Pancreas (tissue), 10 donors: ENCODE measurements at regions not wholly inside any gene's neighbourhood (a gene's known extent, or its start where the extent isn't known, plus 50 kb on each side); places are given as distances from the start of the nearest gene placed in this dataset.

Source experiments
- ATAC-seq, 4 donors: fragments of 200-7000 bp; cut with Tn5 transposase; one replicate each; pipeline versions ENCODE4 v1.8.0 to v1.9.1; 2020; ENCODE audit warnings: mild to moderate bottlenecking in 4 of 4, moderate library complexity in 4 of 4
- DNase-seq, 6 donors: peaks; one replicate each; pipeline ENCODE4 v3.0.0-alpha.2; 2020
- FAIRE-seq: peaks from 2 replicates; lab custom pipeline; 2012; peaks lifted over from hg19 to GRCh38; lab: Jason Lieb, UNC
- H3K27ac ChIP-seq, 4 donors: fragments of 200-600 bp; sonication (generic); 1 replicate in 3 of 4; 2 replicates in 1 of 4; pipeline versions ENCODE4 v1.5.0 to v1.8.0; 2020
- H3K27me3 ChIP-seq, 4 donors: fragments of 200-600 bp; one replicate each; pipeline ENCODE4 v1.8.0; 2021
- H3K36me3 ChIP-seq, 3 donors: fragments of 200-600 bp; sonication (generic) in 1 of 3; one replicate each; pipeline versions ENCODE4 v1.5.0 to v1.8.0; 2020 to 2021
- H3K4me1 ChIP-seq, 3 donors: fragments of 200-600 bp; one replicate each; pipeline ENCODE4 v1.8.0; 2021
- H3K4me3 ChIP-seq, 4 donors: fragments of 200-600 bp; sonication (generic) in 2 of 4; one replicate each; pipeline versions ENCODE4 v1.5.0 to v1.8.0; 2020 to 2021
- H3K9me3 ChIP-seq, 4 donors: fragments of 200-600 bp; one replicate each; pipeline ENCODE4 v1.8.0; 2021
- CTCF ChIP-seq, 4 donors: fragments of 200-600 bp; sonication (generic) in 3 of 4; IDR thresholded peaks; one replicate each; pipeline versions ENCODE4 v1.5.0 to v1.8.0; 2021; ENCODE audit warnings: antibody characterized with exemption in 4 of 4
- WGBS, 2 donors: extraction: QIAGEN DNeasy Blood & Tissue Kit; methylation state at CpG; one replicate each; pipeline ENCODE4 v1.1.7; 2013; 5-methylcytosine and 5-hydroxymethylcytosine counted together
- intact Hi-C, 3 donors: fragments of 100-400 bp; cut with DNase I; formaldehyde crosslinking; loops; one replicate each; pipeline versions ENCODE4 v1.11.1 to v1.14.2; 2022
- donor health status: healthy with polysubstance abuse.
- donor health status: DM: no; HTN: no; CAD: no; lungs with moderate emphysema.
- donor health status: DM: no; HTN: no; CAD: no.
- donor health status: control.
- donor health status: control.
- donor health status: Bipolar disorder and iron deficiency.
- donor health status: DM: yes; HTN: yes; CAD: no.
- donor health status: DM: no; HTN: no; CAD: no.
- donor health status: DM: no; HTN: no; CAD: no.
- donor health status: DM: yes; HTN: yes; CAD: no.

- TF ChIP-seq CTCF (IDR thresholded peaks at IDR 0.05): no peak
- no peak overlapping the region for H3K27ac ChIP-seq
- H3K4me3 ChIP-seq: no peak overlapping the region
- no peaks in the 10 kb centered on the region for H3K27me3 ChIP-seq
- FAIRE-seq (no peak), ATAC-seq (no peak), DNase-seq (no peak)
- H3K4me1 ChIP-seq: no peaks in the 10 kb centered on the region
- intact Hi-C loops: no loop called here
- H3K36me3 ChIP-seq: no peaks in the 10 kb centered on the region
- 48 to 52% methylated on average over 2 of the region's 2 CpGs for WGBS, 2 donors
- H3K9me3 ChIP-seq: no peaks in the 10 kb centered on the region
These were observed 883.5 kb downstream of the SI start for GRCh38 chr3:164194842-164195241.

GRCh38 chr3:164192974-164193373, 885.3 kb downstream of the SI start:
- Histone ChIP-seq H3K4me3 (no peak overlapping the region), H3K27me3 (no peaks in the 10 kb centered on the region), H3K9me3 (no peaks in the 10 kb centered on the region), H3K27ac (no peak overlapping the region), H3K4me1 (no peaks in the 10 kb centered on the region), H3K36me3 (no peaks in the 10 kb centered on the region)
- TF ChIP-seq CTCF (IDR thresholded peaks at IDR 0.05): no peak
- 61 to 82% methylated on average over 4 of the region's 4 CpGs for WGBS, 2 donors
- no peak for ATAC-seq
- no peak for FAIRE-seq
- intact Hi-C loops: no loop called here
- no peak for DNase-seq

GRCh38 chr3:164190566-164190965, 887.7 kb downstream of the SI start:
- FAIRE-seq (no peak), ATAC-seq (no peak), DNase-seq (no peak)
- Histone ChIP-seq H3K27me3 (no peaks in the 10 kb centered on the region), H3K27ac (no peak overlapping the region), H3K4me3 (no peak overlapping the region), H3K36me3 (no peaks in the 10 kb centered on the region), H3K9me3 (no peaks in the 10 kb centered on the region), H3K4me1 (no peaks in the 10 kb centered on the region)
- TF ChIP-seq CTCF (IDR thresholded peaks at IDR 0.05): no peak
- intact Hi-C loops: no loop called here

- H3K36me3 ChIP-seq: no peaks in the 10 kb centered on the region
- H3K4me3 ChIP-seq: no peak overlapping the region
- ATAC-seq (no peak), DNase-seq (no peak), FAIRE-seq (no peak)
- H3K27ac ChIP-seq: no peak overlapping the region
- H3K27me3 ChIP-seq: no peaks in the 10 kb centered on the region
- H3K4me1 ChIP-seq: no peaks in the 10 kb centered on the region
- H3K9me3 ChIP-seq: no peaks in the 10 kb centered on the region
- no peak for TF ChIP-seq CTCF (IDR thresholded peaks at IDR 0.05)
- intact Hi-C loops: no loop called here
- 61 to 63% methylated on average over 3 of the region's 3 CpGs for WGBS, 2 donors
These were observed 892.2 kb downstream of the SI start for GRCh38 chr3:164186095-164186494.

GRCh38 chr3:164179110-164179774, 899.1 kb downstream of the SI start:
- ATAC-seq (no peak), FAIRE-seq (no peak)
- intact Hi-C loops: no loop called here

More at GRCh38 chr3:164179110-164179774, 899.1 kb downstream of the SI start:
- no peak for TF ChIP-seq CTCF (IDR thresholded peaks at IDR 0.05)
- no peaks in the 10 kb centered on the region for H3K9me3 ChIP-seq
- H3K36me3 ChIP-seq: no peaks in the 10 kb centered on the region
- no peak overlapping the region for H3K4me3 ChIP-seq
- no peaks in the 10 kb centered on the region for H3K27me3 ChIP-seq
- no peaks in the 10 kb centered on the region for H3K4me1 ChIP-seq
- H3K27ac ChIP-seq: no peak overlapping the region
- 86 to 90% methylated on average over 26 of the region's 26 CpGs for WGBS, 2 donors
- peak in 2 of 6 donors; percentile 18 to 51 for DNase-seq
